ENCODE measurements at regions not wholly inside any gene's neighbourhood (a gene's known extent, or its start where the extent isn't known, plus 50 kb on each side); places are given as distances from the start of the nearest gene placed in this dataset.

- Mint-ChIP-seq H3K4me1 (peaks cover 4% of the 10 kb centered on the region), H3K27ac (no peak overlapping the region), H3K9me3 (peaks cover 2% of the 10 kb centered on the region; the same call in 1 of the 3 replicates), H3K27me3 (ENCODE audit: insufficient read depth, low read depth, poor library complexity) (no peaks in the 10 kb centered on the region), H3K36me3 (ENCODE audit: low read depth) (no peaks in the 10 kb centered on the region), H3K4me3 (no peak overlapping the region)
- H3K4me1 ChIP-seq (ENCODE audit: insufficient read depth), result peaks cover 9% of the 10 kb centered on the region; the same call in 1 of the 2 replicates
- no peak overlapping the region for H3K4me2 ChIP-seq
- H3K4me3 ChIP-seq, result no peak overlapping the region
- no peaks in the 10 kb centered on the region for H3F3A ChIP-seq (replicated peaks; ENCODE audit: low read depth)
- ATAC-seq (peak; percentile 34; the same call in 1 of the 3 replicates), DNase-seq (ENCODE audit: low spot score) (no peak)
- no peak overlapping the region; the same call in 1 of the 2 replicates for H2AFZ ChIP-seq
- TF ChIP-seq POLR2AphosphoS5 (IDR thresholded peaks at IDR 0.05; ENCODE audit: low read depth), result no peak
- TF ChIP-seq NANOG (IDR thresholded peaks at IDR 0.05; ENCODE audit: borderline replicate concordance), result no peak
- TF ChIP-seq ETS1 (IDR thresholded peaks at IDR 0.05), result no peak
- TF ChIP-seq JUNB (IDR thresholded peaks at IDR 0.05; ENCODE audit: unreplicated experiment), result no peak
- TF ChIP-seq REST (IDR thresholded peaks at IDR 0.05; ENCODE audit: unreplicated experiment), result no peak
- TF ChIP-seq ZNF462 (CRISPR knock-in tag; IDR thresholded peaks at IDR 0.05), result no peak
- no peak for TF ChIP-seq EZH2phosphoT487 (IDR thresholded peaks at IDR 0.05; ENCODE audit: unreplicated experiment)
- TF ChIP-seq ZNF114 (CRISPR knock-in tag; IDR thresholded peaks at IDR 0.05), result no peak
- TF ChIP-seq STAT1 (IDR thresholded peaks at IDR 0.05; ENCODE audit: unreplicated experiment), result no peak
- no peak for TF ChIP-seq CTCF (conservative IDR thresholded peaks at IDR 0.05; ENCODE audit: low read depth in 2 of 2)
- no peak for TF ChIP-seq EZH2 (IDR thresholded peaks at IDR 0.05; ENCODE audit: low read depth, unreplicated experiment)
- TF ChIP-seq CREB1 (CRISPR knock-in tag; IDR thresholded peaks at IDR 0.05; ENCODE audit: low read depth), result no peak
- TF ChIP-seq ZNF331 (CRISPR knock-in tag; IDR thresholded peaks at IDR 0.05; ENCODE audit: low read depth), result no peak
- H3K9me2 ChIP-seq (ENCODE audit: insufficient read depth), result 0 out of 2 replicates have a peak, but pooled peaks cover 4% of the 10 kb centered on the region
- no peaks in the 10 kb centered on the region for H3K79me2 ChIP-seq (replicated peaks; ENCODE audit: insufficient read depth)
- no peaks in the 10 kb centered on the region for H3K36me3 ChIP-seq (ENCODE audit: insufficient read depth)
- no peaks in the 10 kb centered on the region for H4K20me1 ChIP-seq (replicated peaks; ENCODE audit: insufficient read depth)
- no peak overlapping the region for H3K27ac ChIP-seq (ENCODE audit: low read depth)
- H3K27me3 ChIP-seq (ENCODE audit: insufficient read depth), result no peaks in the 10 kb centered on the region
These were observed 625.0 kb downstream of the MCTP2 start for GRCh38 chr15:94856267-94856854.
